Thyroid gland (tissue), 4 donors: ENCODE measurements at regions not wholly inside any gene's neighbourhood (a gene's known extent, or its start where the extent isn't known, plus 50 kb on each side); places are given as distances from the start of the nearest gene placed in this dataset.
"Not testable (repeated sequence)": the region's sequence is repeated elsewhere in the genome, so short reads cannot be mapped to it uniquely, and the experiment has no call there.

Source experiments
- DNase-seq, 2 donors: peaks; one replicate each; pipeline ENCODE4 v3.0.0-alpha.2; 2019
- H3K27ac ChIP-seq, 3 donors: fragments of 200-600 bp; sonication (generic); 1 replicate in 2 of 3; 2 replicates in 1 of 3; pipeline ENCODE4 v1.5.1; 2016 to 2019; ENCODE audit warnings: mild to moderate bottlenecking in 1 of 3, moderate library complexity in 1 of 3
- H3K27me3 ChIP-seq: fragments of 200-600 bp; sonication (generic); one replicate; pipeline ENCODE4 v1.5.1; 2019
- H3K36me3 ChIP-seq, 2 donors: fragments of 200-600 bp; sonication (generic); one replicate each; pipeline ENCODE4 v1.5.1; 2016 to 2019
- H3K4me1 ChIP-seq, 2 donors: fragments of 200-600 bp; sonication (generic); one replicate each; pipeline ENCODE4 v1.5.1; 2017 to 2019
- H3K4me3 ChIP-seq, 3 donors: fragments of 200-600 bp; sonication (generic); replicated peaks in 1 of 3; 1 replicate in 2 of 3; 2 replicates in 1 of 3; pipeline ENCODE4 v1.5.1; 2016; ENCODE audit warnings: mild to moderate bottlenecking in 1 of 3
- H3K9me3 ChIP-seq: fragments of 200-600 bp; sonication (generic); one replicate; pipeline ENCODE4 v1.5.1; 2017
- POLR2A ChIP-seq, 2 donors: fragments of 450-650 bp; IDR thresholded peaks; one replicate each; pipeline ENCODE4 v1.6.1; 2017; ENCODE audit warnings: antibody characterized with exemption in 2 of 2, mild to moderate bottlenecking in 2 of 2, moderate library complexity in 1 of 2
- WGBS, 2 donors: methylation state at CpG; one replicate each; pipeline ENCODE4 v1.1.5; 2017; 5-methylcytosine and 5-hydroxymethylcytosine counted together
- intact Hi-C: fragments of 100-400 bp; cut with DNase I; formaldehyde crosslinking; loops from one replicate; pipeline ENCODE4 v1.15.1; 2023
- TF ChIP-seq, protein P1 (sequence below), 6 experiments: fragments of 200-600 bp in 3 of 6; fragments of 450-650 bp in 3 of 6; sonication (generic) in 3 of 6; IDR thresholded peaks; one replicate each; pipeline ENCODE4 v1.5.1; 2016 to 2019; ENCODE audit warnings: antibody characterized with exemption in 6 of 6, mild to moderate bottlenecking in 2 of 6, inconsistent platforms in 1 of 6, moderate library complexity in 1 of 6

DNA sequence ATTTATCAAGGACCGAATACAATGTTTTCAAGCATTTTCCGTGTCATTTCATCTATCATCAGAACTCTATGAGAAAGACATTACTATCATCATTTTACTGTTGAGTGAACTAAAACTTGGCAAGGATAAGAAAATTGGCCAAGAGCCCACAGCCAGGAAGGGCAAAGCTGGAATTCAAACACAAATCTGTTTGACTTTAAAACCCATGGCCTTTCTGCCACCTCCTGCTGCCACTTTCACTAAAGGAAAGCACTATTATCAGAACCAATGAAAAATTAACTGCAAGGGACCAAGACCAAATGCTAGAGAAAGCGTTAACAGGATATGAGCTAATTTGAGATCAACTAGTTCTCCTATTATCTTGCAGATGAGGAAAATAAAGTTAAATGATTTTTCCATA lies 2759.2 kb downstream of the ARAP2 start:
- H3K27ac ChIP-seq = no peak overlapping the region
- H3K4me1 ChIP-seq = no peaks in the 10 kb centered on the region
- intact Hi-C loops = no loop called here
- H3K4me3 ChIP-seq = no peak overlapping the region
- no peak for TF ChIP-seq POLR2A (IDR thresholded peaks at IDR 0.05)
- TF ChIP-seq, protein P1, sequence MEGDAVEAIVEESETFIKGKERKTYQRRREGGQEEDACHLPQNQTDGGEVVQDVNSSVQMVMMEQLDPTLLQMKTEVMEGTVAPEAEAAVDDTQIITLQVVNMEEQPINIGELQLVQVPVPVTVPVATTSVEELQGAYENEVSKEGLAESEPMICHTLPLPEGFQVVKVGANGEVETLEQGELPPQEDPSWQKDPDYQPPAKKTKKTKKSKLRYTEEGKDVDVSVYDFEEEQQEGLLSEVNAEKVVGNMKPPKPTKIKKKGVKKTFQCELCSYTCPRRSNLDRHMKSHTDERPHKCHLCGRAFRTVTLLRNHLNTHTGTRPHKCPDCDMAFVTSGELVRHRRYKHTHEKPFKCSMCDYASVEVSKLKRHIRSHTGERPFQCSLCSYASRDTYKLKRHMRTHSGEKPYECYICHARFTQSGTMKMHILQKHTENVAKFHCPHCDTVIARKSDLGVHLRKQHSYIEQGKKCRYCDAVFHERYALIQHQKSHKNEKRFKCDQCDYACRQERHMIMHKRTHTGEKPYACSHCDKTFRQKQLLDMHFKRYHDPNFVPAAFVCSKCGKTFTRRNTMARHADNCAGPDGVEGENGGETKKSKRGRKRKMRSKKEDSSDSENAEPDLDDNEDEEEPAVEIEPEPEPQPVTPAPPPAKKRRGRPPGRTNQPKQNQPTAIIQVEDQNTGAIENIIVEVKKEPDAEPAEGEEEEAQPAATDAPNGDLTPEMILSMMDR (IDR thresholded peaks at IDR 0.05) = no peak
- no peaks in the 10 kb centered on the region for H3K27me3 ChIP-seq
- 81 to 88% methylated on average over 3 of the region's 3 CpGs for WGBS, 2 donors
- H3K36me3 ChIP-seq = no peaks in the 10 kb centered on the region
- no peaks in the 10 kb centered on the region for H3K9me3 ChIP-seq
- peak in 1 of 2 donors; percentile 18 for DNase-seq

DNA sequence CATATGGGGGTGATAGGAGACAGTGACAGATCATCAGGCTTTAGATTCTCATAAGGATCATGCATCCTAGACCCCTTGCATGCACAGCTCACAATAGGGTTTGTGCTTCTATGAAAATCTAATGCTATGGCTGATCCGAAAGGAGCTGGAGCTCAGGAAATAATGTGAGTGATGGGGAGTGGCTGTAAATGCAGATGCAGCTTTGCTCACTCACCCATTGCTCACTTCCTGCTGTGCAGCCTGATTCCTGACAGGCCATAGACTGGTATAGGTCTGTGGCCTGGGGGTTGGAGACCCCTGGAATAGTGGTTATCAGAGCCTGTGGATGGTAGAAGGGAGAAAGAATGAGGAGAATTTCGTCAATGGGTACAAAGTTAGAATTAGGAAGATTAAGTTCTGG lies 2751.1 kb downstream of the ARAP2 start:
- Histone ChIP-seq H3K4me3 (no peak overlapping the region), H3K27ac (no peak overlapping the region), H3K36me3 (no peaks in the 10 kb centered on the region), H3K27me3 (no peaks in the 10 kb centered on the region), H3K9me3 (no peaks in the 10 kb centered on the region), H3K4me1 (no peaks in the 10 kb centered on the region)
- 91 to 94% methylated on average over 2 of the region's 2 CpGs for WGBS, 2 donors
- intact Hi-C loops = no loop called here
- DNase-seq = no peak
- no peak for TF ChIP-seq POLR2A (IDR thresholded peaks at IDR 0.05)
- TF ChIP-seq, protein P1 (IDR thresholded peaks at IDR 0.05) = no peak

DNA sequence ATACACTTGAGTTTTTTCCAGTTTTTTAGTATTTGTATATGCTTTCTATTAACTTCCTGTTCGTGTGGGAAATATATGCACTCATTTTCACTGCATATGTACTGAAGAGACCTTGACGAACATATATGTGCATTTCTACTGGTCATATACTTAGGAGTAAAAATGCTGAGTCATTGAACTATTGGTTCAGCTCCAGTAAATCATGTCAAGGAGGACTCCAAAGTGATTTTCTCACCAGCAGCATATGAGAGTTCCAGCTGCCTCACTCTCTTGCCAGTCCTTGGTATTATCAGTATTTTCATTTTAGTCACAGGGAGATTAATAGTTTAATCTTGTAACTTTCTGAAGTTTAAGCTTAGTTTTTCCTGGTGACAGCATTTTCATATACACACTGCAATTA lies 2750.2 kb downstream of the ARAP2 start:
- intact Hi-C loops = no loop called here
- Histone ChIP-seq H3K27me3 (no peaks in the 10 kb centered on the region), H3K4me1 (no peaks in the 10 kb centered on the region), H3K9me3 (no peaks in the 10 kb centered on the region), H3K27ac (no peak overlapping the region), H3K4me3 (no peak overlapping the region), H3K36me3 (no peaks in the 10 kb centered on the region)
- DNase-seq = peak in 1 of 2 donors; percentile 5
- WGBS, 2 donors = 73 to 81% methylated on average over 2 of the region's 2 CpGs
- TF ChIP-seq POLR2A (IDR thresholded peaks at IDR 0.05) = no peak

DNA sequence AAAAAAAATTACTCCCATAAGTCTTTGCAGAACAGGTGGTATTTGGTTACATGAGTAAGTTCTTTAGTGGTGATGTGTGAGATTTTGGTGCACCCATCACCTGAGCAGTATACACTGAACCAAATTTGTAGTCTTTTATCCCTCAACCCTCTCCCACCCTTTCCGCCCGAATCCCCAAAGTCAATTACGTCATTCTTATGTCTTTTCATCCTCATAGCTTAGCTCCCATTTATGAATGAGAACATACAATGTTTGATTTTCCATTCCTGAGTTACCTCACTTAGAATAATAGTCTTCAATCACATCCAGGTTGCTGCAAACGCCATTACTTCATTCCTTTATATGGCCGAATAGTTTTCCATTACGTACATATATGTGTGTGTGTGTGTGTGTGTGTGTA lies 2742.7 kb downstream of the ARAP2 start:
- H3K27ac ChIP-seq, H3K4me1 ChIP-seq, H3K36me3 ChIP-seq, H3K4me3 ChIP-seq, DNase-seq, H3K9me3 ChIP-seq, H3K27me3 ChIP-seq, intact Hi-C loops: not testable (repeated sequence)
- WGBS, 2 donors = 94 to 95% methylated on average over 6 of the region's 6 CpGs

DNA sequence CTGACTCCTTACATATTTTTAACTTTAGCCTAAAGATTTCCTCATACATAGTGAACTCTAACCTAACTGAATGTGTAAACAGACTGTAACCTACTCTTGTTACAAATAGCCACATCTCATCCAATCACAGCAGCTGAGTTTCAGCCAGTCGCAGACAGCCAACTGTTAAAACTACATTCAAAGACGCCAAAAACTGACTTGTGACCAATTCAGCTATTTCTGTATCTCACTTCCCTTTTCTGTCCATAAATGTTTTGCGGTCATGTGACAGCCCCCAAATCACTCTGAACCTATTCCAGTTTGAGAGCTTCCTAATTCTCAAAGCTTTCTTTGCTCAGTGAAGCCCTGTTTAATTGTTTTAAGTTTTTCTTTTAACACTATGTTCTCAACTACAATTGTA lies 2731.9 kb downstream of the ARAP2 start:
- H3K9me3 ChIP-seq = no peaks in the 10 kb centered on the region
- DNase-seq = no peak
- H3K27me3 ChIP-seq = no peaks in the 10 kb centered on the region
- H3K36me3 ChIP-seq = no peaks in the 10 kb centered on the region
- no peak overlapping the region for H3K27ac ChIP-seq
- TF ChIP-seq, protein P1 (IDR thresholded peaks at IDR 0.05) = no peak
- TF ChIP-seq POLR2A (IDR thresholded peaks at IDR 0.05) = no peak
- no peak overlapping the region for H3K4me3 ChIP-seq
- WGBS, 2 donors = 77 to 80% methylated on average over 3 of the region's 3 CpGs
- intact Hi-C loops = no loop called here
- no peaks in the 10 kb centered on the region for H3K4me1 ChIP-seq

DNA sequence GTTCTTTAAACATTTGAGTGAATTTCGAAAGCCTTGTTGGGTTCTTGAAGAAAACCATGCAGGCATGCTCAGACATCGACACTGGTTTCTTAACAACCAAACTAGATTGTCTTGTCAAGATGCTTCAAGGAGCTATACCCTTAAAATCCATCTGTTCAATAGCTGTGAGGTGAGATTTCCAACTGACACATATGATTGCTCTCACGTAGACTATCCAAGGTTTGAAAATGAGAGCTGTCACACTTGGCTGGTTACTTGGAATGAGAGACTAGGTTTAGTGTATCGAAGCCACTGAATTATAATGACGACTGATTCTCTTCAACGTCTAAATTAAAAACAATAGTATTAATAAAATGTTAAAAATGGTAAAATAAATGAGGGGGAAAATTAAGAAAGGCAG lies 2725.5 kb downstream of the ARAP2 start:
- intact Hi-C loops = no loop called here
- no peak overlapping the region for H3K27ac ChIP-seq
- H3K27me3 ChIP-seq = no peaks in the 10 kb centered on the region
- TF ChIP-seq, protein P1 (IDR thresholded peaks at IDR 0.05) = no peak
- TF ChIP-seq POLR2A (IDR thresholded peaks at IDR 0.05) = no peak
- H3K4me3 ChIP-seq = no peak overlapping the region
- no peak for DNase-seq
- H3K36me3 ChIP-seq = no peaks in the 10 kb centered on the region
- H3K9me3 ChIP-seq = no peaks in the 10 kb centered on the region
- WGBS, 2 donors = 31 to 45% methylated on average over 6 of the region's 6 CpGs
- H3K4me1 ChIP-seq = peaks cover 0 to 4% of the 10 kb centered on the region in 2 donors
